GM19467 (cell line): ENCODE measurements at regions not wholly inside any gene's neighbourhood (a gene's known extent, or its start where the extent isn't known, plus 50 kb on each side); places are given as distances from the start of the nearest gene placed in this dataset.

ENCODE experiments used
- ATAC-seq: cut with Tn5 transposase; IDR thresholded peaks from one replicate; pipeline ENCODE4 v1.9.1; 2021; ENCODE audit warnings: mild to moderate bottlenecking, moderate library complexity; ENCODE audit not compliant: unreplicated experiment

- ATAC-seq, result no peak
Measured at GRCh38 chr9:73643379-73644013, 491.8 kb downstream of the ANXA1 start.

GRCh38 chr9:73647560-73647959 is 495.9 kb downstream of the ANXA1 start:
- ATAC-seq, result no peak

- no peak for ATAC-seq
Measured at GRCh38 chr9:73649552-73649951, 497.9 kb downstream of the ANXA1 start.

- no peak for ATAC-seq
Measured at GRCh38 chr9:73655363-73655762, 503.7 kb downstream of the ANXA1 start.

GRCh38 chr9:73655831-73656230 is 504.2 kb downstream of the ANXA1 start:
- ATAC-seq, result no peak

GRCh38 chr9:73665253-73665652 is 513.6 kb downstream of the ANXA1 start:
- no peak for ATAC-seq

- ATAC-seq, result no peak
Measured at GRCh38 chr9:73667749-73668148, 516.1 kb downstream of the ANXA1 start.

- no peak for ATAC-seq
Measured at GRCh38 chr9:73680831-73681230, 529.2 kb downstream of the ANXA1 start.

- no peak for ATAC-seq
Measured at GRCh38 chr9:73682789-73683188, 531.1 kb downstream of the ANXA1 start.

- peak; percentile 58 for ATAC-seq
Measured at GRCh38 chr9:73683862-73684591, 532.4 kb downstream of the ANXA1 start.

- ATAC-seq, result peak; percentile 9
Measured at GRCh38 chr9:73684601-73685000, 532.9 kb downstream of the ANXA1 start.

- no peak for ATAC-seq
Measured at GRCh38 chr9:73685786-73686185, 534.1 kb downstream of the ANXA1 start.

- no peak for ATAC-seq
Measured at GRCh38 chr9:73689051-73689870, 537.6 kb downstream of the ANXA1 start.

GRCh38 chr9:73701415-73702057 is 549.9 kb downstream of the ANXA1 start:
- ATAC-seq, result no peak

- ATAC-seq, result no peak
Measured at GRCh38 chr9:73714294-73714693, 562.6 kb downstream of the ANXA1 start.

GRCh38 chr9:73715591-73715990 is 563.9 kb downstream of the ANXA1 start:
- no peak for ATAC-seq

- no peak for ATAC-seq
Measured at GRCh38 chr9:73719660-73720059, 568.0 kb downstream of the ANXA1 start.

- ATAC-seq, result no peak
Measured at GRCh38 chr9:73720601-73721000, 568.9 kb downstream of the ANXA1 start.

- ATAC-seq, result no peak
Measured at GRCh38 chr9:73736270-73736669, 584.6 kb downstream of the ANXA1 start.

- no peak for ATAC-seq
Measured at GRCh38 chr9:73738741-73739530, 587.3 kb downstream of the ANXA1 start.
